Ascending aorta (tissue), 2 donors: ENCODE measurements at regions not wholly inside any gene's neighbourhood (a gene's known extent, or its start where the extent isn't known, plus 50 kb on each side); places are given as distances from the start of the nearest gene placed in this dataset.

Experiments used
- DNase-seq, 2 donors: peaks; one replicate each; pipeline ENCODE4 v3.0.0-alpha.2; 2019; ENCODE audit warnings: low spot score in 2 of 2
- H3K27ac ChIP-seq, 2 donors: fragments of 200-600 bp; sonication (generic); one replicate each; pipeline ENCODE4 v1.5.1; 2016 to 2017; ENCODE audit warnings: mild to moderate bottlenecking in 1 of 2
- H3K27me3 ChIP-seq: fragments of 200-600 bp; sonication (generic); one replicate; pipeline ENCODE4 v1.5.1; 2017
- H3K36me3 ChIP-seq, 2 donors: fragments of 200-600 bp; sonication (generic); one replicate each; pipeline ENCODE4 v1.5.1; 2016
- H3K4me1 ChIP-seq, 2 donors: fragments of 200-600 bp; sonication (generic); one replicate each; pipeline ENCODE4 v1.5.1; 2016 to 2017; ENCODE audit warnings: mild to moderate bottlenecking in 1 of 2
- H3K4me3 ChIP-seq, 2 donors: fragments of 200-600 bp; sonication (generic); one replicate each; pipeline ENCODE4 v1.5.1; 2016 to 2017; ENCODE audit warnings: mild to moderate bottlenecking in 1 of 2
- H3K9me3 ChIP-seq, 2 donors: fragments of 200-600 bp; sonication (generic); one replicate each; pipeline ENCODE4 v1.5.1; 2016
- CTCF ChIP-seq, 3 experiments: fragments of 200-600 bp in 2 of 3; fragments of 450-650 bp in 1 of 3; sonication (generic) in 2 of 3; IDR thresholded peaks; one replicate each; pipeline ENCODE4 v1.5.1; 2016 to 2019; ENCODE audit warnings: antibody characterized with exemption in 3 of 3, mild to moderate bottlenecking in 1 of 3, moderate library complexity in 1 of 3
- intact Hi-C: fragments of 100-400 bp; cut with DNase I; formaldehyde crosslinking; loops from one replicate; pipeline ENCODE4 v1.15.1; 2023

- DNase-seq = no peak
- no peaks in the 10 kb centered on the region for H3K36me3 ChIP-seq
- TF ChIP-seq CTCF (IDR thresholded peaks at IDR 0.05) = no peak
- H3K4me3 ChIP-seq = no peak overlapping the region
- intact Hi-C loops = no loop called here
- H3K27ac ChIP-seq = no peak overlapping the region
- no peaks in the 10 kb centered on the region for H3K4me1 ChIP-seq
- no peaks in the 10 kb centered on the region for H3K27me3 ChIP-seq
- H3K9me3 ChIP-seq = no peaks in the 10 kb centered on the region
Measured at GRCh38 chr9:18229992-18230676, 243.8 kb upstream of the ADAMTSL1 start.

- no peaks in the 10 kb centered on the region for H3K36me3 ChIP-seq
Measured at GRCh38 chr9:18233311-18233710, 240.6 kb upstream of the ADAMTSL1 start.

GRCh38 chr9:18233776-18234445, 240.0 kb upstream of the ADAMTSL1 start:
- Histone ChIP-seq H3K4me3 (no peak overlapping the region), H3K4me1 (no peaks in the 10 kb centered on the region), H3K27me3 (no peaks in the 10 kb centered on the region), H3K36me3 (no peaks in the 10 kb centered on the region), H3K27ac (no peak overlapping the region), H3K9me3 (no peaks in the 10 kb centered on the region)
- no peak for TF ChIP-seq CTCF (IDR thresholded peaks at IDR 0.05)
- DNase-seq = no peak
- intact Hi-C loops = no loop called here

More at GRCh38 chr9:18233311-18233710, 240.6 kb upstream of the ADAMTSL1 start:
- Histone ChIP-seq H3K27ac (no peak overlapping the region), H3K4me1 (no peaks in the 10 kb centered on the region), H3K27me3 (no peaks in the 10 kb centered on the region), H3K4me3 (no peak overlapping the region), H3K9me3 (no peaks in the 10 kb centered on the region)
- DNase-seq = no peak
- intact Hi-C loops = no loop called here
- TF ChIP-seq CTCF (IDR thresholded peaks at IDR 0.05) = no peak

- Histone ChIP-seq H3K4me3 (no peak overlapping the region), H3K27ac (no peak overlapping the region), H3K9me3 (no peaks in the 10 kb centered on the region), H3K4me1 (peaks cover 0 to 3% of the 10 kb centered on the region in 2 donors), H3K36me3 (no peaks in the 10 kb centered on the region), H3K27me3 (no peaks in the 10 kb centered on the region)
- DNase-seq = no peak
- TF ChIP-seq CTCF (IDR thresholded peaks at IDR 0.05) = no peak
- intact Hi-C loops = no loop called here
Measured at GRCh38 chr9:18235181-18235908, 238.6 kb upstream of the ADAMTSL1 start.

GRCh38 chr9:18236336-18236735, 237.6 kb upstream of the ADAMTSL1 start:
- H3K27me3 ChIP-seq = no peaks in the 10 kb centered on the region
- H3K9me3 ChIP-seq = no peaks in the 10 kb centered on the region
- no peak overlapping the region for H3K27ac ChIP-seq
- H3K4me1 ChIP-seq = peaks cover 0 to 3% of the 10 kb centered on the region in 2 donors
- H3K4me3 ChIP-seq = no peak overlapping the region
- no peaks in the 10 kb centered on the region for H3K36me3 ChIP-seq
- DNase-seq = no peak
- no peak for TF ChIP-seq CTCF (IDR thresholded peaks at IDR 0.05)
- intact Hi-C loops = no loop called here
